GM06990 (cell line): ENCODE measurements at regions not wholly inside any gene's neighbourhood (a gene's known extent, or its start where the extent isn't known, plus 50 kb on each side); places are given as distances from the start of the nearest gene placed in this dataset.

Experiments used
- DNase-seq: peaks from one replicate; pipeline ENCODE4 v3.0.0-alpha.2; 2011; ENCODE audit not compliant: insufficient read length; ENCODE audit errors: extremely low read depth
- H3K27me3 ChIP-seq: replicated peaks from 2 replicates; pipeline ENCODE4 v1.6.0; 2011; ENCODE audit warnings: low read length; ENCODE audit not compliant: control insufficient read depth, insufficient read depth
- H3K36me3 ChIP-seq: 2 replicates; pipeline ENCODE4 v1.5.1; 2011; ENCODE audit warnings: low read length; ENCODE audit not compliant: control insufficient read depth, insufficient read depth
- H3K4me3 ChIP-seq: replicated peaks from 2 replicates; pipeline ENCODE4 v1.5.1; 2011; ENCODE audit warnings: low read depth, mild to moderate bottlenecking, control low read depth, low read length
- TF ChIP-seq, protein P1 (sequence below): IDR thresholded peaks from 2 replicates; pipeline ENCODE4 v1.5.1; 2011; ENCODE audit warnings: low read length, control low read depth, mild to moderate bottlenecking, inconsistent platforms; ENCODE audit not compliant: insufficient read depth, poor library complexity, severe bottlenecking

DNA sequence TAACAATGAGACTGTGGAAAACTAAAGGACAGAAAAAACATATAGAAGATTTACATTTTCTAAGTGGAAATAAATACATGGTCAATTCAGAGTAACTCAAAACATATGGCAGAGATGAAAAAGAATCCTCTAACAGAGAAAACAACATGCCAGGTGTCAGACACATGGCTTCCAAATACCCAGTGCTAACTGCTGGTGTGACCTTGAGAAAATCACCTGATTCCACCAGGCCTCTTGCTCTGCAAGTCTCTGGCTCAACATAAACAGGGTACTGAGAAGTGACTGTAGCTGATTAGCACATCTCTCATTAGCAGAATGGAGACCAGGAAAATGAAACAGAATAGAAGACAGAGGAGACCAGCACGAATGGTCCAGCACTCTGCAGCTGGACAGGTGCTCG lies 210.8 kb downstream of the HNMT start:
- no peaks in the 10 kb centered on the region for H3K27me3 ChIP-seq
- TF ChIP-seq, protein P1, sequence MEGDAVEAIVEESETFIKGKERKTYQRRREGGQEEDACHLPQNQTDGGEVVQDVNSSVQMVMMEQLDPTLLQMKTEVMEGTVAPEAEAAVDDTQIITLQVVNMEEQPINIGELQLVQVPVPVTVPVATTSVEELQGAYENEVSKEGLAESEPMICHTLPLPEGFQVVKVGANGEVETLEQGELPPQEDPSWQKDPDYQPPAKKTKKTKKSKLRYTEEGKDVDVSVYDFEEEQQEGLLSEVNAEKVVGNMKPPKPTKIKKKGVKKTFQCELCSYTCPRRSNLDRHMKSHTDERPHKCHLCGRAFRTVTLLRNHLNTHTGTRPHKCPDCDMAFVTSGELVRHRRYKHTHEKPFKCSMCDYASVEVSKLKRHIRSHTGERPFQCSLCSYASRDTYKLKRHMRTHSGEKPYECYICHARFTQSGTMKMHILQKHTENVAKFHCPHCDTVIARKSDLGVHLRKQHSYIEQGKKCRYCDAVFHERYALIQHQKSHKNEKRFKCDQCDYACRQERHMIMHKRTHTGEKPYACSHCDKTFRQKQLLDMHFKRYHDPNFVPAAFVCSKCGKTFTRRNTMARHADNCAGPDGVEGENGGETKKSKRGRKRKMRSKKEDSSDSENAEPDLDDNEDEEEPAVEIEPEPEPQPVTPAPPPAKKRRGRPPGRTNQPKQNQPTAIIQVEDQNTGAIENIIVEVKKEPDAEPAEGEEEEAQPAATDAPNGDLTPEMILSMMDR, result no peak
- H3K4me3 ChIP-seq, result no peak overlapping the region
- DNase-seq, result no peak
- no peaks in the 10 kb centered on the region for H3K36me3 ChIP-seq

DNA sequence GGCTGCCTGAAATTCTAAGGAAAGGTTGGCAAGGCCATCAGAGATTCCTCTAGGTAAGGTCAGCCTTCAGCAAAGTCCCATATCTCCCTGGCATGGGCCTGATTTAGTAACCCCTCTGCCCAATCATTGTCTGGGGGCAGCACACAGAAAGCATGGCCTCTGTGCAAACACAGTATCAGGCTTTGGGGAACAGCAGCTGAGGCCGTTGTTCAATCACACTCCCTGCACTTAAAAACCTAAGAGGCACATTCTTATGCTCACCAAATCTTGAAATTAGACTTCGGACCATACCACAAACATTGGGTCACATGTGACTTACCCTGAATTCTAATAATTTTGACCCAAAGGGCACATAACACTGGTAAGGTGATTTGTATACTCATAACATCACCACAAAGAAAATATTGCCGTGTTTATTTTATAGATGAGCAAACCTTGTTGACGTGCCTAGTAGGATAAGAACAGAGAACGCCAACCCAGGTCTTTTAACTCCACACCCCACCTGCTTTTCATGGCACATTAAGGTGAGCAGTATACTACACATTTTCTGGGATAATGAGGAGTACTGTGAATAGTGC lies 212.7 kb downstream of the HNMT start:
- TF ChIP-seq, protein P1, result no peak
- H3K4me3 ChIP-seq, result no peak overlapping the region
- no peak for DNase-seq
- H3K36me3 ChIP-seq, result no peaks in the 10 kb centered on the region
- no peaks in the 10 kb centered on the region for H3K27me3 ChIP-seq

DNA sequence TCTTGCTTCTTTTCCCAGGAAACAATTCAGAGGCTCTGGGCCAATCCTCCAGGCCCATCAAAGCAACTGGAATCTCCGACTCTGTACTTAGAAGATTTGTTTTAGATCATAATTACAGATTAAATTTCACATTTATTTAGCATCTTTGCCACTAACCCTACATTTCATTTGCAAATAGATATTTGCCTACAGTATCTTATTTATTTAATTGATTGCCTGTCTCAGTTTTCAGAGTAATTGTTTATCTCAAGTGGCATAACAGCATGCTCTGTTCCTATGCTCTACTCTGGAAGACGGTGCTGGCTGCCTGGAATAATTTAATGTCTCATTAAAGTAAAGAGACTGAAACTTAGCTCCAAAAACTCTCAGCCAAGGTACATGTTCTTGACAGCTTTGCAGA lies 213.4 kb downstream of the HNMT start:
- TF ChIP-seq, protein P1, result no peak
- no peak for DNase-seq
- H3K4me3 ChIP-seq, result no peak overlapping the region
- H3K36me3 ChIP-seq, result no peaks in the 10 kb centered on the region
- no peaks in the 10 kb centered on the region for H3K27me3 ChIP-seq

DNA sequence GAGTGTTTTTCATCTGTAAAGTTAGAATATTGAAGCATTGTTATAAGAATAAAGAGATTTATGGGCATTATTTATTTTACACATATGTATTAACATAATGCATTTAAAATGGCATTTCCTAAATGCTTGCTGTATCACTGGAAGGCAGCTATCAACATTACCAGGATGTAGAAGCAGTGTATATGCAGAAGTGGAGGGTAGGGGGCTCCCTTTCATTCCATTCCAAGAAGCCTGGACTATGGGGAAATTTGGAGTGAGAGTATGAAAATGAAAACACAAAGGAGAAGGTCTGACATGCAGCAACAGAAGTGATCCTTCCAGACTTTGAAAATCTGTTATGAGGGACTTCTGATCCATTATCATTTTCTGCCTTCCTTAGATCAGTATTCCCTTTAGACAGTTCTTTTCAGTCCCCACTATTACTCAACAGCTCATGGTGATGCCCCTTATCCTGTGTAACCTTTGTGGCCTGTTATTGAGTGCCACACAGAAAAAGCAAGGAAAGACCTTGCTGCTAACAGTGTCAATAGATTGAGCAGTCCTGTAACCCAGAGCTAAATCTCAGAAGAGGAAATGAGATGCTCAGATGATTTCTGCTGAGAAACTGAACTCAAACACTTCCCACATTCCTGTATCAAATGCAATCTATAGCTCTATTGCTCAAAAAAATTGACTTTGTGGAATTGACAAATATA lies 216.6 kb downstream of the HNMT start:
- Histone ChIP-seq H3K27me3 (no peaks in the 10 kb centered on the region), H3K36me3 (no peaks in the 10 kb centered on the region), H3K4me3 (no peak overlapping the region)
- TF ChIP-seq, protein P1, result no peak
- no peak for DNase-seq

DNA sequence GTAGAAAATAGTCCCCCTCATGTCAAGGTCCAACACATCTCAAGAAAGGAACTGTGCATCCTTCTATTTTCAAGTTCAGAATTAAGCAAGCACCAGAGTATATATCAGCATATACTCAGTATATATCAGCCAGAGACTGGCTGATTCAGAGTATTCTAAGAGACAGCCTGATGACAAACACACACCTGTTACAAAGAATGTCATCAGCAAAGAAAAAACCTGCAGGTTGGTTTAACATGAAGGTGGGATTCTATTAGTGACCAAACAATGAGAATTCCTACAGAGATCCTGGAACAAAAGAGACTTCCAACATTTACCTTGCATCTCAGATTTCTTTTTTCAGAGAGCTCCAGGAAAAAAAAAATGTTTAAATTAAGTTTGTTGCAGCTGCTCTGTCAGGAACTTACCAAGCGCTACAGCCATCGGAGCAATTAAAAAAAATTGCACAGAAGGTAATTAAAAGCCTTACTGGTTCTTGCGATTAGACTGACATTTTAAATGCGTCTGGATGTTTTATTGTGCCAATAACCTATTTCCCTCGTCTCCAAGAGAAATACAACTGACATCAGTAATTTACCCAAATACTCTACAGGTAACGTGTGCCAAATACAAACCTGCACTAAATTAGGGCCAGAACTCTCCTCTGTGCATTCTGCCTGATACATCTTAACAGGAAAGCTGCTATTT lies 218.1 kb downstream of the HNMT start:
- no peak for DNase-seq
- Histone ChIP-seq H3K4me3 (no peak overlapping the region), H3K27me3 (no peaks in the 10 kb centered on the region), H3K36me3 (no peaks in the 10 kb centered on the region)
- TF ChIP-seq, protein P1, result no peak
